ENCODE measurements at regions not wholly inside any gene's neighbourhood (a gene's known extent, or its start where the extent isn't known, plus 50 kb on each side); places are given as distances from the start of the nearest gene placed in this dataset.

DNA sequence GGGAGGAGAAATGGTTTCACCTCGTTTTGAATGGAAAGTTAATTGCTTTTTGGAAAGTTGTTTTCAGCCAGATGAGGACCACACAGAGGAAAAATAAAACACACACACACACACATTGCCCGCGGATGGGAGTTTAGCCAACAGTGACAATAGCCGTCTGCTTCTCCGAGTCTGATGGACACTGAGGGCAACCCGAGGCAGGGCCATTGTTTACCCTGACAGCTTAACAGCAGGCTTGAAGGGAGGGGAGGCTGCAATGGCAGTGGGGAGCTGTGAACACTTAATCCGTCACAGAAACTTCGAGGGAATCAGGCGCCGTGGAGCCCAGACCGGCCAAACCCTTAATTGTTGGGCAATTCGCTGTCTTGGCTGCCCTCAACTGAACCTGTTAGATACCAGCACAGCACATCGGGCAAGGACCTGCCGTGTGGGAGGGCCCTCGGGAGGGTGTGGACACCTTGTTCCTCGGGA is 145.9 kb downstream of the ACKR3 start:
- DNase-seq (ENCODE audit: low read depth in 2 of 3, low spot score in 1 of 3) = no peak

DNA sequence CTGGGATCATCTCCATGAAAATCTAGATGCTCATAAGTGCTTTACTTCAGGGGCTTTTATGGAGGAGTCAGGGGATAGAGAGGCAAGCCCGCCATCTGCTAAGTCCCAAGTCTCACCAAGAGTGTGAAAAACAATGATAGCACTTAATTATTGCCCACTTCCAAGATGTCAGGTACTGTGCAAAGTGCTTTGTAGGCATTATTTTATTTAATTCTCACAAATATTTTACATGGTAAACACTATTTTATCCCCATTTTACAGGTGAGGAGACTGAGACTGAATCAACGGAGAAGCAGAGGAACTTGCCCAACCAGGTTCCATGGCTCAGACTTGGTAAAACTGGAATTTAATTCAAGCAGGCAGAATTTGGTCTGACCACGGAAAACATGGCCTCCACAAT is 147.5 kb downstream of the ACKR3 start:
- DNase-seq (ENCODE audit: low read depth in 2 of 3, low spot score in 1 of 3) = no peak

DNA sequence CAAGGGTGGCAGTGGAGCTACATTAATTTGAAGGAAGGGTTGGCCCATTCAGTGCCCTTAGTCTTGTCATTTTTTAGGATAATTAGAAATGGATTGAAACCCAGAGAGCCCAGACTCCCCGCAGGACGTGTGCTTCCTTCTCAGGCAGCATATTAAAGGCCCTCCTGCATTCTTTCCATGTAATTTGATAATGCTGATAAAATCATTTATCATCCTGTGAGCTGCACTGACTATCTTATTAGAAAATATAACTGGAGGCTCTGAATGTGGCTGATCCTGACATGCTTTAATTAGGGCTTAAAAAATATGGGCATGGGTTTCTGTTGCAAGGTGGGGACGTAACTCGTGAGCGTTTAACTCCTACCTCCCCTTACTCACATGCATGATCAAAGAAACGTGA is 148.1 kb downstream of the ACKR3 start:
- DNase-seq (ENCODE audit: low read depth in 2 of 3, low spot score in 1 of 3) = no peak

DNA sequence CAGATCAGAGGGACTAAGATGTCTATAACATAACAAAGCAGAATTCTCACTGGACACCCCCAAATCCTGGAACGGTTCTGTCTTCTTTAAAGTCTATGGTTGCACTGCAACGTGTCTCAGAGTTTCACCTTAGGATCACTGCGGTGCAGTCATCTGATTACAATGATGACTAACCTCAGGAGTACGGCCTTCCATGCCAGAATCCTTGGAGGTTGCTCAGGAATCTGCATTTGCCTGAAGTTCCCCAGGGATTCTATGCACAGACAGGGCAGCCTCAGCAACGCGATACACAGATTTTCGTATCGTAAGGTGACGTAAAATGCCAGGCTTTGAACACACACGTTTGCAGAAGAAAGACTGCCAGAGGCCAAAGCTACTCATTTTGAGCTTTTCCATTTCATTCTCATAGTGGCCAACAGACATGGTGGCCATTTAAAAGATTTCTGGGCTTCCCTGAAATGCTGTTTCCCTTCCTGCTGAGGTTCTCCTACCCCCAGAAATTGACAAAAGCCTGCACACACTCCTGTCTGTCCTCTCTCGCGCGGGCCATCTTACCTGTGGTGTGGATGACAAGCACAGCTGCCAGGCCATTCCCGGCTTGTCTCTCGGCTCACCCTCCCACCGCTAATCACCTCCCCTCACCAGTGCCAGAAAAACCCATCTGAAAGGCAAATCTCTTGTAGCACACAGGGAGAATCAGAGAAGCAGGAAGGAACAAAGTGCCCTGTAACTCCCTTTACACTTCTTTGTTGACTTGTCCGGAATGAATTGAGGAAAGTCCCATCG is 148.8 kb downstream of the ACKR3 start:
- DNase-seq (ENCODE audit: low read depth in 2 of 3, low spot score in 1 of 3) = no peak

DNA sequence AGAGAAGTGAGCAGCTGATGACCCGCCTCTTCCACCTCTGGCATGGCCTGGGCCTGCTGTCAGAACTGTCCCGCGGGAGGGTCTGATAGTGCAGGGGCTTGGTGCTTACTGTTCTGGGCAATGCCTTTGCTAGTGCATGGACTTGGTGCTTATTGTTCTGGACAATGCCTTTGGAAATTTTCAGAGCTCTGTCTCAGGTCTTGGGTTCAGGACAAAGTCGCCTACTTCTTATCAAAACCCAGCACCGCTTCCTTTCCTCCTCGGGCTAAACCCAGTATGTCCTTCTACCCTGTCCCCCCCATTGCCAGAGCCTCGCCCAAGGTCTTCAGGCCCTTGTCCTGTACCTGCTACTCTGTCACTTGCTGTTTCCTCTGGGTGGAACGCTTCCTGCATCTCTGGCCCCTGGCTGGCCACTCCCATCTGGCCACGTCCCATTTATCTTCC is 149.6 kb downstream of the ACKR3 start:
- DNase-seq (ENCODE audit: low read depth in 2 of 3, low spot score in 1 of 3) = no peak

DNA sequence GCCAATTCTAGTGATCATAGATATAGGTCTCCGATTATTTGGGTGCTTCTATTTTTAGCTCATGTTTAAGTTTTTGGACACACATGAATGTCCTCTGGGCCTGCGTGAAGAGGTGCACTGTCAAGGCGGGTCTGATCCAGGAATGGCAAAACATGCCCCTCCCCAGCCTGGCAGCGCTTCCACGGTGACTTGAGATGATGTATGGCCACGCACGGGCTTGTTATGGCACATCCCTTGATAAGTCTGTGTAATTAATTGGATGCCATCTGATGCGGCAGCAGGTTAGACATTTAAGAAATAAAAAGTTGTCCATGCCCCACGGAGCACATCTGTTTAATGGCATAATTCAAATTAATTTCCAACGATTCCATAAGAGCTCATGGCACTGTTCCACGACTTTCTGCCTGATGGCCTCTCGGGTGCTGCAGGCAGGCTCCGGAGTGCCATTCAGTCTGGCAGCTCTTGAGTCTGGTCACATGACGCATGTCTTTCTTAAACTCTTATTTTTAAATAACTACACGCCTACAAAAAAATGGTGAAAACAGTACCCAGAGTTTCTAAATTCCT is 151.4 kb downstream of the ACKR3 start:
- DNase-seq (ENCODE audit: low read depth in 2 of 3, low spot score in 1 of 3) = no peak

DNA sequence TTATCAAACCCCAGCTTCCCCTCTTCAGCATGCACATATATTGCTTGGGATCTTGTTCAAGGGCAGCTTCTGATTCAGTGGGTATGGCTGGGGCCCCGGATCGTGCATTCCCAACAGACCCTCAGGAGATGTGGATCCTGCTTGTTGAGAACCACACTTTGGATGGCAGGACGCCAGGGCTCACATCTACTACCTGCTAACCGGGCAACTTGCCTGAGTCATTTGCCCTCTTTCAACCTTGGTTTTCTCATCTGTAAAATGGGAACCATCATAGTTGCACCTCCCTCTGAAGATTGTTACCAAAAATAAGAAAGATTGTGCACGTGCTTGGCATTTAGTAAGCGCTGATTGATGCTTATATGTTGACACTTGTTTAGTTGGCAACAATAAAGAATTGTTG is 154.6 kb downstream of the ACKR3 start:
- no peak for DNase-seq (ENCODE audit: low read depth in 2 of 3, low spot score in 1 of 3)

DNA sequence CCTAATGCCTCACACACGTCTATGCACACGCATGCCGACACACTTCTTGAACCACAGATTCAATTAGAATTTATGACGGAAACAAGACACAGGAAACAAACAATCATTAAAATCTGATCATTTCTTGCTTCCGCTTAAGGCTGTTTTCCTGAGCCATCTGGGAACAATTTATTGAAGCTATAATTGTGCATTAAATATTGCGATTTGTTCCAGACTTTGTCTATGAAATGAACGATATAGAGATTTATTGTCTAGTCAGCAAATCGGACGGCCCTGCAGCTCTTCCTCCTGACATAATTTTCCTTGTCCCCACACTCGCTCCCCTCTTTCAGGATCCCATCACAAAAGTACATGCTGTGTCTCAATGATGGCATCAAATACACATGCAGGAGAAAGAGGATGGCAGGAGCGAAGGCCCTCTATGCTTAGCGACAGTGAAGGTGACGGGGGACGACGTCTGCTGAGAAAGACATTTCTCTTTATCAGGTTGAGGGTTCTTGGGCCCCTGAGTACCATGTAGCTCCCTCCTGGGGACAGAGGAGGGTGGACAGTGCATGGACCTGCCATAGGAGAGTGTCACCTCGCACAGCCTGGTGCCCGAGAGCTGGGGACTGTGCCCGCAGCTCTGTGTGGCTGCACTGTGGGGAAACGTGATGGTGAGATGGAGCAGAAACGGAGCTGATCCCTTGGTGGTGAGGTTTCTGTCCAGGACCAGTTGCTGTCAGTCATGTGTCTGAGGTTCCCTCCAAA is 157.3 kb downstream of the ACKR3 start:
- DNase-seq (ENCODE audit: low read depth in 2 of 3, low spot score in 1 of 3) = no peak

DNA sequence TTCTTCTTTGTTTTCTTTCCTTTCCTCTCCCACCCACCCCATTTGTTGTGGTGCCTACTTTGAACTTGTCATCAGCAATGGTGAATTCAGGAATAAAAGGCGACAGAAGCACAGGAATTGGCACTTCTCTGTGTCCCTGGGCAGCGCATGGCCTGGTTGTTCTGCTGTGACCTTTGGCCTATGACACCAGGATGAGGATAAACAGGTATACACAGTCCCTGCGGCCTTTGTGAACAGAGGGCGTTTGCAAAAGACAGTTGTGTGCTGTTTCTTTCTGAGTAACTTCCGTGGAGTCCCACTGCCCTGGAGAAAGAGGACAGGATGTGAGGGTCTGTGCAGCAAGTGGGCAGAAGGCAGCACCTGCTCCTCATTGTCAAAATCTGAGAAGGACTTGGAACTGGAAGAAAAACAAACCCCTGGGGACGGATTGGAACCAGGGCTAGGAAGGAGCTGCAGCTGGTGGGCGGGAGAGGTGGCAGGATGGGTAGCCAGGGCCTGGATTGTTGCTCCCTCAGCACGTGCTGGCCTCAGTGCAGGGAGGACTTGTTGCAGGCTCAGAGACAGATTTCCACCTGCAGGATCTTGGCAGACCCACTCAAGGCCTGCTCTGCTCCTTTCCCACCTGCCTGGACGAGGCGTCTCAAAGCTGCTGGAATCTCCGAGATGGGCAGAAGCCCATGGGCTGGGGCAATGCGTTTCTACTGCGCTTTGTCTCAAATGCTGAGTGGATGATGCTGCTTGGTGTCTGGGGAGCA is 159.5 kb downstream of the ACKR3 start:
- no peak for DNase-seq (ENCODE audit: low read depth in 2 of 3, low spot score in 1 of 3)

DNA sequence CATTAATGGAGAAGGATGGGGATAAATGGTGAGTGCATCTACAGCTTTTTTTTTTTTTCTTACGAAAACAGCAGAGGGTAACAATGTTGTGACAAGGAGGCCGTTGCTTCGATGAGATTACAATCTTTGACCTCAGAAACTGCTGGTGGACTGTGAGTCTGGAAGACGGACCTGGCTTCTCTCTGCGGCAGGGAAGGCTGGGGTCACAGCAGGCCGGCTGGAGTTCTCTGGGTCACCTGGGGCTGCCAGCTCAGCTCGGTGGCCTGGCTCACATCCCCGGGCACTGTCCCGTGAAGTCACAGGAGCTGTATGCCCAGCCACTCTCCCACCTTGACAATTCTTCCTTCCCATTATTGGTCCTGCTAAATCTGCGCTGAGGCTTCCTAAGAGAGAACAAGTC is 160.8 kb downstream of the ACKR3 start:
- no peak for DNase-seq (ENCODE audit: low read depth in 2 of 3, low spot score in 1 of 3)

DNA sequence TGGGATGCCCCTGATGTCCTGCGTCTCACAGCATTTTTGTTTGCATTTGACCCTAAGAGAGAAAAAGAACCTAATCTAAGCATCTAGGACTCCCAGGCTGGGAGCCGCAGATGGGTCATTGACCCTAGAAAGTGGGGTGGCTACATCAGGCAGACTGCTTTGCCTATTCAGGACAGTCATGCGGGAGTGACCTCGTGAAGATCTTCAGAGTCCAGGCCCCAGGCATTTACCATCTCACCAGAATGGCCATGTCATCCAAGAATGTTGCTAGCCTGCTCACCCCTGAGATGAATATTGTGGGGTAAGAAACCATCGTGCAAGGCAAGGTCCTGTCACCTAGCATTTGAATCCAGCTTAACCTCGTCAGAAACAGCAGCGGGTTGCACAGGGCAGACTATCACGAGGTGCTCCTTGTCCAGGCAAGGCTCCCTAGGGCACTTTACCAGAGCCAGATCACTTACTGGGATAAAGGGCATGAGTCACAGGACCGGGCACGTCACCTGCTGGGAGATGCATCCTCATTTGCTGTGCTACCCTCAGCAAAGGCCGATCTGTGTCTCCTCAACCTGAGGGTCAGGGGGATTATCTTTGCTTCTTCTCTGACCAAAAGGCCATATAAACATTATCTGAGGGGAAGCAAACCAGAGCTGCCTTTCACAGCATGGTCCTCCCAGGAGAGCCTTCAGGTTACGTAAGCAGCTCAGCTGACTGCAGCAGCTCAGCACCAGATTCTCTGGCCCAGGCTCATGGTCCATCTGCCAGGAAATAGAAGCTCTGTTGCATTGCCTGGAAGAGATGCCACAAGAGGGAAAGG is 162.3 kb downstream of the ACKR3 start:
- DNase-seq (ENCODE audit: low read depth in 2 of 3, low spot score in 1 of 3) = no peak

DNA sequence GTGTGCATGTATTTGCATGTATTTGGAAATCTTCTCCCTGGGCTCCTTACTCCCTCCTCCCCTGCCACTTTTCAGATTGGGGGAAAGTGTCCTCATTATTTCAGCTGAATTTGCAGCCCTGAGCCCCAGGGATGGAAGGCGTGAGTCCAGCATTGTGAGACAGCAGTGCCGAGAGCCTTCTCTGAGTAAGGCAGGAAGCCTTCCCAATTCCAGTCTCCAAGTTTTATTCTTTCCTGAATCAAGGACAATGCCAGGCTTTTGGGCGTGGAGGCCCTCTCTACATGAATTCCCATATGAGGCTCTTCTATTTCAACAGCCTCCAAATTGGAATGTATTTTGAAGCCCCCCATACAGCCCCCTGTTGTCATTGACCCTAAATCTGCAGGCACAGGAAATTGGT is 163.5 kb downstream of the ACKR3 start:
- DNase-seq (ENCODE audit: low read depth in 2 of 3, low spot score in 1 of 3) = no peak

DNA sequence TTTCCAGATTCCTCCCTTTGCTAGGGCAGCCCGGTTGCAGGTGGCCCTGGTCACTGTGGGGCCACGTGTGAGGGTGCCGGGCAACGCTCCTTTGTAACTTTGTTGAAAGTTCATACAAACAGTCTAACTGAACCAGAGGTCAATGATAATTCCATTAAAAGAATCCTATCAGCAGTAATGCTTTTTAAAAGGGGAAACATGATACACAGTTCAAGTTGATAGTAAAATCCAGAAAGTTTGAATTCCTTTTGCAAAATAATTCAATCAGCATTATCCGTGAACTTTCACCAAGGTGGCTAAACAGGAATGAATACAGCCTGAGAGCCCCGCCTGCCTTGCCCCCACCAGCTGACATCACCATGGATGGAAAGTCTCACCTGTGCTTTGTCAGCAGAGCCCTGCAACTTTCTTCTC is 166.2 kb downstream of the ACKR3 start:
- no peak for DNase-seq (ENCODE audit: low read depth in 2 of 3, low spot score in 1 of 3)

DNA sequence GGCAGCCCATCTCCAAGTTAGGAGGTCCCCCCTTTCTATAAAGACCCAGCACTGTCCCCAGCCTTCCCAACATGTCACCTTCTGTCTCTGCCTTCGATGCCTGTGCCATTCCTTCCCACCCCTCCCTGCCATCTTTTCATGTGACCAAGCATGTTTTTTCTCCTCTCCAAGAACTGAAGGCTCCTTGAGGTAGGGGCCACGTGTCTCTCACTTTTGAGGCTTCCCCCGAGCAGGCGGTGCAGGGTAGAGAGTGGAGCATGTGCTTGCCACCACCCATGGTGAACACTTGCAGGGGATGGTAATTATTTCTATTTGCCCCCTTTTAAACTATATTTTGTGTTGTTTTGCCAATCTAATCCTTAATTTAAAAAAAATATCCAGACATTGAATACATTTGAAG is 168.4 kb downstream of the ACKR3 start:
- no peak for DNase-seq (ENCODE audit: low read depth in 2 of 3, low spot score in 1 of 3)

DNA sequence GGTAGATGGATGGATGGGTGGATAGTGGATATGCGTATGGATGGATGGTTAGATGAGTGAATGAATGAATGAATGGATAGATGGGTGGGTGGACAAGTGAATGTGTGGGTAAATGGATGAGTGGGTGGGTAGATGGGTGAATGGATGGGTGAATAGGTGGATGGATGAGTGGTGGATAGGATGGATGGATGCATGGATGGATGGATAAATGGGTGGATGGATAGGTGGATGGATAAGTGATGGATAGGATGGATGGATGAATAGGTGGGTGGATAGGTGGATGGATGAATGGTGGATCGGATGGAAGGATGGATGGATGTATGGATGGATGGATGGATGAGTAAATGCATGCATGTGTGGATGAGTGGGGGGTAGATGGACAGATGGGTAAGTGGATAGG is 169.3 kb downstream of the ACKR3 start:
- no peak for DNase-seq (ENCODE audit: low read depth in 2 of 3, low spot score in 1 of 3)

DNA sequence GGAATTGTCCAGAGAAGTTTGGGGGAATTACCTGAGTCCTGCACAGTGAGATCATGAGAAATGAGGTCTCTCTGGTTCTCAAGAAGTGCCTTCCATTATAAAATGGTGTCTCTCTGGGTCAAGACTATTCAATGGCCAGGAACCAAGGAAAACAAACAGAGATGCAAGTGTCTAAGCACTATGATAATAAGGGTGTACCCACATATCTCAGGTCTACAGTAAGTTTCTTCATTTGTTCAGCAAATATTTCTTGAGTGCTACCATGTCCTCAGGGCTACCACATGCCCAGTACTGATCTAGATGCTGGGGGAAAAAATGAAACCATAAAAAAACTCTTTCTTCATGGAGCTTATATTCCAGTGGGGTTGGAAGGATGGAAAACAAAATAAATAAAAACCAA is 170.0 kb downstream of the ACKR3 start:
- DNase-seq (ENCODE audit: low read depth in 2 of 3, low spot score in 1 of 3) = no peak

DNA sequence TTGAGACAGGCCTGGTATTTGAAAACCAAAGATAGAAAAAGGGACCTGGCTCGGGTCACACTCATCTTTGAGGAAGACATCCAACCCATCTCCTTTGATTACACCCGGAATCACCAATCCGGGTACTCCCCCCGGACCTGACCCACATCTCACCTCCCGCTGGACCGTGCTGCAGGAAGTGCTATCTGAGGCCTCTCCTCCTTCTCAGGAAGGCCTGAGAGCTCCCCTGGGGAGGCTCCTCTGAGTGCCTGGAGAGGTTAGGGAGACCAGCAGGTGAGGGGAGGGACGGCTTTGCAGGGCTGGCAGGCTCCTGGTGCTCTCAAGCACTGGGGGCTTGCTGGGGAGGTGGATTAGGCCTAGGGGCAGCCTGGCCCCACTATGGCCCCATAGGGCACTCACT is 170.9 kb downstream of the ACKR3 start:
- DNase-seq (ENCODE audit: low read depth in 2 of 3, low spot score in 1 of 3) = no peak

DNA sequence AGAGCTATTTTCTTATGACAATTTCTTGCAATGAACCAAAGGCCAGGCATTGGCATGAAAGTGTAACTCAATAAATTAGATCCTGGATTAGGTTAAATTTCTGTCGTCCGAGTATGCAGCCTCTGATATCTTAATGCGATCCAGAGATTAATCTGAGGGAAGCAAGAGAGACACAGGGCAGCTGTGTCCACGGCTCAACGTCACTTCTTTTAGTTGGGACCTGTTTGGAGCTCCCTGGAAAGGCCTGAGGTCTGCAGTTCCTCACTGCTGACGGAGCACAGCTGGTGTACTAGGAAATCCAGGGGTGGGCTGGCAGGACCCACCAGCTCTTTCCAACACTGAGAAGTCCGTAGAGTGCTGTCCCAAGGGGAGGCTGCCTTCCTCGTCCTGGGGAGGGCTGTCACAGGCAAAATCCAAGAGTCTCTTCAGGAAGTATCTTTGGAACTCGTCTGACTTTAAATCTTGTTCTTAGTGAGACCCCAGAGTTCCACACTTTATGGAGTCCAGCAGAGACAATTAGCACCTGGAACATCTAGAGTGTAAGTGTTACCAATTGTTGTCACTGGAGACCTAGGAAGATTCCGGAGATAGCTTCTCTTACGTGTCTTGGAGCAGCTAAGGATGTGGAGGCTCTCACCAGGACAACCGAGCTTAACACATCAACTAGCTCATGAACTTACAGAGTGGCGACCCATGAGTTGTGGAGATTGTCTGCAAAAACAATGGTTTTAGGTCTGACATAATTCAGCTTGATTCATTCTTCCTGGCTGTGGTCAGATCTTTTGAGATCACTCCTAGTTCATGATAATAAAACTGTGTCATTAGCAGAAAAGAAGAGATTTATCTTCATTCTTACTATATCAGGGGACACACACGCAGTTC is 173.7 kb downstream of the ACKR3 start:
- DNase-seq (ENCODE audit: low read depth in 2 of 3, low spot score in 1 of 3) = no peak

DNA sequence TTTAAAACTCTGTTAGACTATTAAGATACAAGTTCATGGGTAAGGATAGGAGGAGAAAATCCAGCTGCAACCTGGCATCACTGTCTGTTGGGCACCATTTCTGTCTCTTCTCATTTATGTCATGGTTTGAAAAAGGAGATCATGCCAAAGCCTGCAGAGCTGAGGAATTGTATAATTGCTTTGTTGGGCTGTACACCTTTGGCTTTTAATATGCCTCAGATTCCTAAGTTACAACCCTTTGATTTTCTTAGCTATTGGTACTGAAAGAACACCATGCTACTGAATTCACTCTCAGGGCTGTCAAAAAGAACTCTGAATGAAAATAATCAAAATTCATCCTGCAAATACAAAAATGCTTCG is 174.3 kb downstream of the ACKR3 start:
- no peak for DNase-seq (ENCODE audit: low read depth in 2 of 3, low spot score in 1 of 3)

DNA sequence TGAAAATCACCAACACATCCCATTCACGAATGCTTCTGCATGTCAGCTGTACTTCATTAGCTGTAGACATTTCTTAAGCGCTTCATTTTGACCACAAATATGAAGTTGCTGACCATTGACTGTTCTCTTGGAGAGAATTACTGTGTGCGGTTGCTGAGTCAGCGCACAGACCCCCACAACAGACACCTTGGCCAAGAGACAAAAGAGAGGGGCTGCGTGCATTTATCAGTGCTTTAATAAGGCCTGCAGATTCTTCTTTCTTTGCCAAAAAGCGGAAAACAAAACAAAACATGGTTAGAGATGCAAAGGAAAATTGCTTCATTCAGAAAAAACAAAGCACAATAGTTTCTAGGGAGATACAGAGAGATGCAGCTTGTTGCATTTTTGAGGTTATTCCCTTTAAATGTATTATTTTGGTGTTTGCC is 174.7 kb downstream of the ACKR3 start:
- DNase-seq (ENCODE audit: low read depth in 2 of 3, low spot score in 1 of 3) = no peak

All from stimulated activated CD4-positive, alpha-beta T cell treated with anti-CD3 and anti-CD28 coated beads, Interleukin-12 subunit alpha, Interleukin-12 subunit beta, amount 100 ng/mL, for 48 hours (primary cell).